GM12878 (cell line): ENCODE measurements at regions not wholly inside any gene's neighbourhood (a gene's known extent, or its start where the extent isn't known, plus 50 kb on each side); places are given as distances from the start of the nearest gene placed in this dataset.

ENCODE experiments used
- ATF2 ChIP-seq: IDR thresholded peaks from 2 replicates; pipeline ENCODE4 v1.6.1; 2012; ENCODE audit warnings: low read length, inconsistent platforms
- BCL11A ChIP-seq: IDR thresholded peaks from 2 replicates; pipeline ENCODE4 v1.6.1; 2011; ENCODE audit warnings: low read depth, low read length
- MLLT1 ChIP-seq: fragments of 450-650 bp; IDR thresholded peaks from 2 replicates; pipeline ENCODE4 v1.6.1; 2016; ENCODE audit warnings: mild to moderate bottlenecking
- MXI1 ChIP-seq: fragments of 150-350 bp; IDR thresholded peaks from 2 replicates; pipeline ENCODE4 v1.6.1; 2011; ENCODE audit warnings: low read depth, mild to moderate bottlenecking, inconsistent platforms, low read length, improper control_type of control experiment
- NFIC ChIP-seq: IDR thresholded peaks from 2 replicates; pipeline ENCODE4 v1.6.1; 2012; ENCODE audit warnings: low read depth, mild to moderate bottlenecking, inconsistent platforms, low read length, moderate library complexity
- RAD51 ChIP-seq: fragments of 450-650 bp; IDR thresholded peaks from 2 replicates; pipeline ENCODE4 v1.6.1; 2016; ENCODE audit warnings: moderate library complexity, mild to moderate bottlenecking, inconsistent platforms
- ZBTB11 ChIP-seq: fragments of 450-650 bp; formaldehyde crosslinking; IDR thresholded peaks from 2 replicates; pipeline ENCODE4 v1.5.0; 2022; ENCODE audit warnings: mild to moderate bottlenecking, missing genetic modification characterization
- TF ChIP-seq, protein P1 (sequence below): fragments of 450-650 bp; IDR thresholded peaks from 2 replicates; pipeline ENCODE4 v1.6.1; 2017; ENCODE audit warnings: low read depth, mild to moderate bottlenecking, moderate library complexity
- TF ChIP-seq, protein P2 (sequence below): IDR thresholded peaks from 2 replicates; pipeline ENCODE4 v1.6.1; 2012; ENCODE audit warnings: mild to moderate bottlenecking, low read depth, low read length
- TF ChIP-seq, protein P3 (sequence below): fragments of 450-650 bp; formaldehyde crosslinking; IDR thresholded peaks from 2 replicates; pipeline ENCODE4 v1.4.0; 2022; ENCODE audit warnings: mild to moderate bottlenecking, moderate library complexity

DNA sequence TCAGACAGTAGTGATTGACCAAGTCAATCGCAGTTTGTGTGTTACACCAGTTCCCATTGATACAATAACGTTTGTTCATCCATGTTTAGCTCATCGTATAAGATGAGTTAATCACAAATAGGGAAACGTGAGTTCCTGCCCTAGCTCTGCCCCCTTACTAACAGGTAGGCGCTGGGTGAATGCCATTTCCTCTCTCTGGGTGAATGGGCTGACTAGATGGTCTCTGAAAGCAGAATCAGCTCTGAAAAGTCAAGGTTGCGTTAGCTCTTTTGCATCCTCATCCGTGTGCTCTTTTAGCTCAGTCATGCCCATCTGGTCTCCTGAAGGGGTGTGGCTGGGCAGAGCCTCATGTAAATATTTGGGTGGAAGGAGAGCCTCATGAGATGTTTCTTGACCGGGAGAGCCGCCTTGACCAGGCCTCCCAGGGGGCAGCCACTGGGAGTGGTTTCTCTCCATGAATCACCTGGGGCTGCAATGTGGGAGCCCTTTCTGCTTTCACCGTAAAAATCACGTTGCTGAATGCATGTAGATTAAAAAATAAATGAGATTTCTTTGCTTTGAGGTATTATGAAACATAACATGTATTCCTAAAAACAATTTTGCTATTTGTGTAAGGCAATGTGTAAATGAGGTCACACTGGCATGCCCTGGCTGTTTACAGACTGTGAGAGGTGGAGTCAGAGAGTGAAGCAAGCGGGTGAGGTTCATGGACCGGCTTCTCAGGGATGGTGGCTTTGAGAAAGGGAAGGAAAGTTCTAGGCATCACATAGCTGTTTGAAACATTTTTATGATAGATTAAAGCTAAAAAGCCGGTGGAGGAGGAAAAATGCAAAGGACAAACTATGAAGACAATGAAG lies 108.4 kb upstream of the RASGRP1 start (continued):
- TF ChIP-seq, protein P1, sequence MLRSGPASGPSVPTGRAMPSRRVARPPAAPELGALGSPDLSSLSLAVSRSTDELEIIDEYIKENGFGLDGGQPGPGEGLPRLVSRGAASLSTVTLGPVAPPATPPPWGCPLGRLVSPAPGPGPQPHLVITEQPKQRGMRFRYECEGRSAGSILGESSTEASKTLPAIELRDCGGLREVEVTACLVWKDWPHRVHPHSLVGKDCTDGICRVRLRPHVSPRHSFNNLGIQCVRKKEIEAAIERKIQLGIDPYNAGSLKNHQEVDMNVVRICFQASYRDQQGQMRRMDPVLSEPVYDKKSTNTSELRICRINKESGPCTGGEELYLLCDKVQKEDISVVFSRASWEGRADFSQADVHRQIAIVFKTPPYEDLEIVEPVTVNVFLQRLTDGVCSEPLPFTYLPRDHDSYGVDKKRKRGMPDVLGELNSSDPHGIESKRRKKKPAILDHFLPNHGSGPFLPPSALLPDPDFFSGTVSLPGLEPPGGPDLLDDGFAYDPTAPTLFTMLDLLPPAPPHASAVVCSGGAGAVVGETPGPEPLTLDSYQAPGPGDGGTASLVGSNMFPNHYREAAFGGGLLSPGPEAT = peak; percentile 31; the same call in 1 of the 2 replicates
- TF ChIP-seq ATF2 = no peak
- TF ChIP-seq, protein P2, sequence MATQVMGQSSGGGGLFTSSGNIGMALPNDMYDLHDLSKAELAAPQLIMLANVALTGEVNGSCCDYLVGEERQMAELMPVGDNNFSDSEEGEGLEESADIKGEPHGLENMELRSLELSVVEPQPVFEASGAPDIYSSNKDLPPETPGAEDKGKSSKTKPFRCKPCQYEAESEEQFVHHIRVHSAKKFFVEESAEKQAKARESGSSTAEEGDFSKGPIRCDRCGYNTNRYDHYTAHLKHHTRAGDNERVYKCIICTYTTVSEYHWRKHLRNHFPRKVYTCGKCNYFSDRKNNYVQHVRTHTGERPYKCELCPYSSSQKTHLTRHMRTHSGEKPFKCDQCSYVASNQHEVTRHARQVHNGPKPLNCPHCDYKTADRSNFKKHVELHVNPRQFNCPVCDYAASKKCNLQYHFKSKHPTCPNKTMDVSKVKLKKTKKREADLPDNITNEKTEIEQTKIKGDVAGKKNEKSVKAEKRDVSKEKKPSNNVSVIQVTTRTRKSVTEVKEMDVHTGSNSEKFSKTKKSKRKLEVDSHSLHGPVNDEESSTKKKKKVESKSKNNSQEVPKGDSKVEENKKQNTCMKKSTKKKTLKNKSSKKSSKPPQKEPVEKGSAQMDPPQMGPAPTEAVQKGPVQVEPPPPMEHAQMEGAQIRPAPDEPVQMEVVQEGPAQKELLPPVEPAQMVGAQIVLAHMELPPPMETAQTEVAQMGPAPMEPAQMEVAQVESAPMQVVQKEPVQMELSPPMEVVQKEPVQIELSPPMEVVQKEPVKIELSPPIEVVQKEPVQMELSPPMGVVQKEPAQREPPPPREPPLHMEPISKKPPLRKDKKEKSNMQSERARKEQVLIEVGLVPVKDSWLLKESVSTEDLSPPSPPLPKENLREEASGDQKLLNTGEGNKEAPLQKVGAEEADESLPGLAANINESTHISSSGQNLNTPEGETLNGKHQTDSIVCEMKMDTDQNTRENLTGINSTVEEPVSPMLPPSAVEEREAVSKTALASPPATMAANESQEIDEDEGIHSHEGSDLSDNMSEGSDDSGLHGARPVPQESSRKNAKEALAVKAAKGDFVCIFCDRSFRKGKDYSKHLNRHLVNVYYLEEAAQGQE = no peak
- TF ChIP-seq BCL11A = no peak
- no peak for TF ChIP-seq RAD51
- no peak for TF ChIP-seq NFIC
- peak; percentile 84 for TF ChIP-seq MLLT1
- TF ChIP-seq MXI1 = peak; percentile 41; the same call in 1 of the 2 replicates
- no peak for TF ChIP-seq ZBTB11 (CRISPR knock-in tag)
- TF ChIP-seq, protein P3, sequence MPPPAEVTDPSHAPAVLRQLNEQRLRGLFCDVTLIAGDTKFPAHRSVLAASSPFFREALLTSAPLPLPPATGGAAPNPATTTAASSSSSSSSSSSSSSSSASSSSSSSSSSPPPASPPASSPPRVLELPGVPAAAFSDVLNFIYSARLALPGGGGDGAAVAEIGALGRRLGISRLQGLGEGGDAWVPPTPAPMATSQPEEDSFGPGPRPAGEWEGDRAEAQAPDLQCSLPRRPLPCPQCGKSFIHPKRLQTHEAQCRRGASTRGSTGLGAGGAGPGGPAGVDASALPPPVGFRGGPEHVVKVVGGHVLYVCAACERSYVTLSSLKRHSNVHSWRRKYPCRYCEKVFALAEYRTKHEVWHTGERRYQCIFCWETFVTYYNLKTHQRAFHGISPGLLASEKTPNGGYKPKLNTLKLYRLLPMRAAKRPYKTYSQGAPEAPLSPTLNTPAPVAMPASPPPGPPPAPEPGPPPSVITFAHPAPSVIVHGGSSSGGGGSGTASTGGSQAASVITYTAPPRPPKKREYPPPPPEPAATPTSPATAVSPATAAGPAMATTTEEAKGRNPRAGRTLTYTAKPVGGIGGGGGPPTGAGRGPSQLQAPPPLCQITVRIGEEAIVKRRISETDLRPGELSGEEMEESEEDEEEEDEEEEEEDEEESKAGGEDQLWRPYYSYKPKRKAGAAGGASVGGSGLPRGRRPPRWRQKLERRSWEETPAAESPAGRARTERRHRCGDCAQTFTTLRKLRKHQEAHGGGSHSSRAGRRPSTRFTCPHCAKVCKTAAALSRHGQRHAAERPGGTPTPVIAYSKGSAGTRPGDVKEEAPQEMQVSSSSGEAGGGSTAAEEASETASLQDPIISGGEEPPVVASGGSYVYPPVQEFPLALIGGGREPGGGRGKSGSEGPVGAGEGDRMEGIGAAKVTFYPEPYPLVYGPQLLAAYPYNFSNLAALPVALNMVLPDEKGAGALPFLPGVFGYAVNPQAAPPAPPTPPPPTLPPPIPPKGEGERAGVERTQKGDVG (CRISPR knock-in tag) = no peak
